Liver (tissue), 8 donors: ENCODE measurements at regions not wholly inside any gene's neighbourhood (a gene's known extent, or its start where the extent isn't known, plus 50 kb on each side); places are given as distances from the start of the nearest gene placed in this dataset.

ENCODE experiments used
- DNase-seq: peaks from one replicate; pipeline ENCODE4 v3.0.0-alpha.2; 2017; ENCODE audit warnings: low spot score
- H3K27ac ChIP-seq, 2 donors: one replicate each; pipeline ENCODE4 v1.7.0; 2013; ENCODE audit warnings: inconsistent platforms in 2 of 2, low read length in 2 of 2, control low read depth in 1 of 2, low read depth in 1 of 2, mild to moderate bottlenecking in 1 of 2
- H3K27me3 ChIP-seq, 4 donors: one replicate each; pipeline versions ENCODE4 v1.6.1 to v1.7.0; 2013; ENCODE audit warnings: low read length in 3 of 4, inconsistent platforms in 1 of 4, mild to moderate bottlenecking in 1 of 4, moderate library complexity in 1 of 4; ENCODE audit not compliant: control insufficient read depth in 4 of 4, insufficient read depth in 4 of 4
- H3K36me3 ChIP-seq, 4 donors: one replicate each; pipeline versions ENCODE4 v1.6.1 to v1.7.0; 2013; ENCODE audit warnings: low read length in 3 of 4, mild to moderate bottlenecking in 3 of 4, low read depth in 1 of 4, moderate library complexity in 1 of 4; ENCODE audit not compliant: control insufficient read depth in 4 of 4, insufficient read depth in 3 of 4
- H3K4me1 ChIP-seq, 4 donors: one replicate each; pipeline versions ENCODE4 v1.6.1 to v1.7.0; 2013; ENCODE audit warnings: low read length in 3 of 4, mild to moderate bottlenecking in 3 of 4, moderate library complexity in 1 of 4; ENCODE audit not compliant: control insufficient read depth in 4 of 4, insufficient read depth in 4 of 4
- H3K4me3 ChIP-seq, 3 donors: one replicate each; pipeline versions ENCODE4 v1.6.1 to v1.7.0; 2013; ENCODE audit warnings: low read length in 3 of 3, control low read depth in 1 of 3, low read depth in 1 of 3, mild to moderate bottlenecking in 1 of 3
- H3K9ac ChIP-seq, 2 donors: one replicate each; pipeline ENCODE4 v1.7.0; 2013; ENCODE audit warnings: low read length in 2 of 2, mild to moderate bottlenecking in 2 of 2, moderate library complexity in 2 of 2, control low read depth in 1 of 2, low read depth in 1 of 2
- H3K9me3 ChIP-seq, 4 donors: one replicate each; pipeline versions ENCODE4 v1.6.1 to v1.7.0; 2013; ENCODE audit warnings: low read length in 3 of 4; ENCODE audit not compliant: control insufficient read depth in 4 of 4
- ATF3 ChIP-seq: IDR thresholded peaks from 2 replicates; pipeline ENCODE4 v1.6.1; 2016; ENCODE audit warnings: antibody characterized with exemption
- CTCF ChIP-seq: fragments of 150-350 bp; IDR thresholded peaks from 2 replicates; pipeline ENCODE4 v1.5.1; 2017; ENCODE audit warnings: improper control_type of control experiment, low read depth, low read length; ENCODE audit not compliant: missing input control
- EGR1 ChIP-seq, 2 donors: IDR thresholded peaks; 2 replicates each; pipeline ENCODE4 v1.6.1; 2016 to 2018; ENCODE audit warnings: antibody characterized with exemption in 2 of 2, low read depth in 2 of 2
- FOXA1 ChIP-seq: IDR thresholded peaks from 2 replicates; pipeline ENCODE4 v1.6.1; 2016; ENCODE audit warnings: antibody characterized with exemption
- FOXA2 ChIP-seq: IDR thresholded peaks from 2 replicates; pipeline ENCODE4 v1.6.1; 2016; ENCODE audit warnings: antibody characterized with exemption
- GABPA ChIP-seq, 2 donors: IDR thresholded peaks in 1 of 2; conservative IDR thresholded peaks in 1 of 2; 2 replicates each; pipeline ENCODE4 v1.6.1; 2016; ENCODE audit warnings: antibody characterized with exemption in 2 of 2, mild to moderate bottlenecking in 1 of 2, moderate library complexity in 1 of 2
- HNF4A ChIP-seq, 2 donors: conservative IDR thresholded peaks; 2 replicates each; pipeline ENCODE4 v1.6.1; 2016; ENCODE audit warnings: antibody characterized with exemption in 2 of 2, mild to moderate bottlenecking in 2 of 2
- HNF4G ChIP-seq: IDR thresholded peaks from 2 replicates; pipeline ENCODE4 v1.6.1; 2016; ENCODE audit warnings: antibody characterized with exemption
- JUND ChIP-seq, 2 donors: IDR thresholded peaks; 2 replicates each; pipeline ENCODE4 v1.6.1; 2016; ENCODE audit warnings: antibody characterized with exemption in 2 of 2
- MAX ChIP-seq: IDR thresholded peaks from 2 replicates; pipeline ENCODE4 v1.6.1; 2016; ENCODE audit warnings: antibody characterized with exemption
- NR2F2 ChIP-seq: IDR thresholded peaks from 2 replicates; pipeline ENCODE4 v1.6.1; 2016; ENCODE audit warnings: antibody characterized with exemption
- RAD21 ChIP-seq, 2 donors: IDR thresholded peaks; 2 replicates each; pipeline ENCODE4 v1.6.1; 2016; ENCODE audit warnings: antibody characterized with exemption in 2 of 2, mild to moderate bottlenecking in 2 of 2
- REST ChIP-seq: IDR thresholded peaks from 2 replicates; pipeline ENCODE4 v1.6.1; 2016; ENCODE audit warnings: antibody characterized with exemption, mild to moderate bottlenecking
- RXRA ChIP-seq, 2 donors: IDR thresholded peaks; 2 replicates each; pipeline ENCODE4 v1.6.1; 2017 to 2018; ENCODE audit warnings: antibody characterized with exemption in 2 of 2, mild to moderate bottlenecking in 1 of 2
- SP1 ChIP-seq: IDR thresholded peaks from 2 replicates; pipeline ENCODE4 v1.6.1; 2018; ENCODE audit warnings: antibody characterized with exemption, mild to moderate bottlenecking
- TAF1 ChIP-seq: conservative IDR thresholded peaks from 2 replicates; pipeline ENCODE4 v1.6.1; 2016; ENCODE audit warnings: antibody characterized with exemption, mild to moderate bottlenecking
- YY1 ChIP-seq: IDR thresholded peaks from 2 replicates; pipeline ENCODE4 v1.6.1; 2016; ENCODE audit warnings: antibody characterized with exemption, mild to moderate bottlenecking
- ZBTB33 ChIP-seq: IDR thresholded peaks from 2 replicates; pipeline ENCODE4 v1.6.1; 2016; ENCODE audit warnings: antibody characterized with exemption
- WGBS: extraction: QIAGEN DNeasy Blood & Tissue Kit; methylation state at CpG from one replicate; pipeline ENCODE4 v1.1.7; 2013; 5-methylcytosine and 5-hydroxymethylcytosine counted together
- donor health status: healthy.
- donor health status: healthy.
- donor health status: healthy.
- donor health status: healthy.
- donor health status: healthy.

- TF ChIP-seq REST (peak; percentile 91), EGR1 (IDR thresholded peaks at IDR 0.05; ENCODE audit: low read depth in 2 of 2) (peak; percentile 62 to 67), RXRA (IDR thresholded peaks at IDR 0.05) (peak; percentile 56 to 69), YY1 (peak; percentile 71), FOXA2 (peak; percentile 55), SP1 (peak; percentile 89), ATF3 (no peak), GABPA (IDR thresholded peaks at IDR 0.05 in 1 of 2, conservative IDR thresholded peaks at IDR 0.05 in 1 of 2) (peak in 1 of 2 donors; percentile 36), TAF1 (peak; percentile 74), FOXA1 (peak; percentile 49), CTCF (peak; percentile 5), JUND (IDR thresholded peaks at IDR 0.05) (peak in 1 of 2 donors; percentile 33), HNF4G (no peak), NR2F2 (peak; percentile 45), ZBTB33 (peak; percentile 65), RAD21 (IDR thresholded peaks at IDR 0.05) (peak; percentile 47 to 65), HNF4A (conservative IDR thresholded peaks at IDR 0.05) (peak; percentile 31 to 50), MAX (peak; percentile 73)
- H3K9ac ChIP-seq, result peak overlapping the region; percentile 81 to 88
- peaks cover 2 to 30% (median 21%) of the 10 kb centered on the region in 4 donors for H3K4me1 ChIP-seq
- WGBS, result 4% methylated on average over 50 of the region's 50 CpGs
- H3K36me3 ChIP-seq, result no peaks in the 10 kb centered on the region
- DNase-seq, result peak; percentile 83
- H3K4me3 ChIP-seq, result peak overlapping the region; percentile 30 to 50 (median 32)
- H3K27ac ChIP-seq, result peak overlapping the region; percentile 92 to 93
- H3K27me3 ChIP-seq, result no peaks in the 10 kb centered on the region
- H3K9me3 ChIP-seq, result no peaks in the 10 kb centered on the region
These were observed 57.2 kb upstream of the ARID1B start for GRCh38 chr6:156719720-156720563.
